Hepatocyte (in vitro differentiated cells): ENCODE measurements at regions not wholly inside any gene's neighbourhood (a gene's known extent, or its start where the extent isn't known, plus 50 kb on each side); places are given as distances from the start of the nearest gene placed in this dataset.

Experiments
- DNase-seq: peaks from one replicate; pipeline ENCODE4 v3.0.0-alpha.2; 2016; ENCODE audit warnings: low spot score
- H2AFZ ChIP-seq: fragments of 200-600 bp; sonication (generic); 2 replicates; pipeline ENCODE4 v1.6.0; 2016; ENCODE audit warnings: antibody characterized with exemption, mild to moderate bottlenecking
- H3K27ac ChIP-seq: fragments of 200-600 bp; sonication (generic); 2 replicates; pipeline ENCODE4 v1.5.1; 2016; ENCODE audit warnings: mild to moderate bottlenecking
- H3K27me3 ChIP-seq: fragments of 200-600 bp; sonication (generic); 2 replicates; pipeline ENCODE4 v1.6.1; 2016
- H3K36me3 ChIP-seq: fragments of 200-600 bp; sonication (generic); replicated peaks from 2 replicates; pipeline ENCODE4 v1.5.1; 2016; ENCODE audit warnings: low read depth; ENCODE audit not compliant: insufficient read depth
- H3K4me1 ChIP-seq: fragments of 200-600 bp; sonication (generic); 2 replicates; pipeline ENCODE4 v1.5.1; 2016; ENCODE audit warnings: mild to moderate bottlenecking, moderate library complexity; ENCODE audit not compliant: insufficient read depth
- H3K4me2 ChIP-seq: fragments of 200-600 bp; sonication (generic); 2 replicates; pipeline ENCODE4 v1.6.0; 2016
- H3K4me3 ChIP-seq: fragments of 200-600 bp; sonication (generic); 2 replicates; pipeline ENCODE4 v1.5.1; 2016; ENCODE audit warnings: mild to moderate bottlenecking
- H3K79me2 ChIP-seq: fragments of 200-600 bp; sonication (generic); 2 replicates; pipeline ENCODE4 v1.6.0; 2017; ENCODE audit warnings: mild to moderate bottlenecking
- H3K9me2 ChIP-seq: fragments of 200-600 bp; sonication (generic); replicated peaks from 2 replicates; pipeline ENCODE4 v1.6.0; 2017; ENCODE audit warnings: mild to moderate bottlenecking; ENCODE audit not compliant: insufficient read depth
- H3K9me3 ChIP-seq: fragments of 200-600 bp; sonication (generic); 2 replicates; pipeline ENCODE4 v1.5.1; 2016; ENCODE audit warnings: low read depth, mild to moderate bottlenecking
- H4K20me1 ChIP-seq: fragments of 200-600 bp; sonication (generic); 2 replicates; pipeline ENCODE4 v1.6.0; 2016; ENCODE audit warnings: mild to moderate bottlenecking; ENCODE audit not compliant: insufficient read depth, poor library complexity, severe bottlenecking
- EZH2 ChIP-seq: fragments of 200-600 bp; sonication (generic); IDR thresholded peaks from 2 replicates; pipeline ENCODE4 v1.6.1; 2016; ENCODE audit warnings: antibody characterized with exemption, mild to moderate bottlenecking, borderline replicate concordance
- EZH2phosphoT487 ChIP-seq: fragments of 200-600 bp; sonication (generic); IDR thresholded peaks from one replicate; pipeline ENCODE4 v1.6.1; 2018; ENCODE audit warnings: antibody characterized with exemption, mild to moderate bottlenecking, low read depth, moderate library complexity; ENCODE audit not compliant: unreplicated experiment, severe bottlenecking
- WGBS: methylation state at CpG from one replicate; pipeline ENCODE4 v1.1.6; 2016; ENCODE audit warnings: low lambda C conversion rate; ENCODE audit errors: missing lambda C conversion rate; 5-methylcytosine and 5-hydroxymethylcytosine counted together
- TF ChIP-seq, protein P1 (sequence below): fragments of 200-600 bp; sonication (generic); IDR thresholded peaks from 2 replicates; pipeline ENCODE4 v1.5.1; 2016; ENCODE audit warnings: antibody characterized with exemption, mild to moderate bottlenecking; ENCODE audit not compliant: poor library complexity

DNA sequence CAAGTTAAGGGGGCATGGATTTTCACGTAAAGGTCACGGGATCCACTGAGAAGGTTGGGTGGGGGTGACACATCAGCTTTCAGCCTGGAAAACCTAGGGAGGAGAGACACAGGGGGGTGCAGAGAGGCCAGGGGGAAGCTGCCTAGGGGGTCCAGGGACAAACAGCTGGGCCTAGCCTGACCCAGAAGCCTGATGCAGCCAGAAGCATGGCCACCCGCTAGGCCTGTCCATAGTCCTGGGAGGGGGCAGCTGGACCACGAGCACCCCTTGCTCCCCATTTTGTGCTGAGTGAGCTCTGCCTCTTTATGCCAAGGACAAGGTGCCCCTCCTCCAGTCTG, 322.7 kb upstream of the RTL1 start:
- no peaks in the 10 kb centered on the region for H3K36me3 ChIP-seq
- H3K27ac ChIP-seq = peak overlapping the region; percentile 82
- H3K4me2 ChIP-seq = no peak overlapping the region
- TF ChIP-seq, protein P1, sequence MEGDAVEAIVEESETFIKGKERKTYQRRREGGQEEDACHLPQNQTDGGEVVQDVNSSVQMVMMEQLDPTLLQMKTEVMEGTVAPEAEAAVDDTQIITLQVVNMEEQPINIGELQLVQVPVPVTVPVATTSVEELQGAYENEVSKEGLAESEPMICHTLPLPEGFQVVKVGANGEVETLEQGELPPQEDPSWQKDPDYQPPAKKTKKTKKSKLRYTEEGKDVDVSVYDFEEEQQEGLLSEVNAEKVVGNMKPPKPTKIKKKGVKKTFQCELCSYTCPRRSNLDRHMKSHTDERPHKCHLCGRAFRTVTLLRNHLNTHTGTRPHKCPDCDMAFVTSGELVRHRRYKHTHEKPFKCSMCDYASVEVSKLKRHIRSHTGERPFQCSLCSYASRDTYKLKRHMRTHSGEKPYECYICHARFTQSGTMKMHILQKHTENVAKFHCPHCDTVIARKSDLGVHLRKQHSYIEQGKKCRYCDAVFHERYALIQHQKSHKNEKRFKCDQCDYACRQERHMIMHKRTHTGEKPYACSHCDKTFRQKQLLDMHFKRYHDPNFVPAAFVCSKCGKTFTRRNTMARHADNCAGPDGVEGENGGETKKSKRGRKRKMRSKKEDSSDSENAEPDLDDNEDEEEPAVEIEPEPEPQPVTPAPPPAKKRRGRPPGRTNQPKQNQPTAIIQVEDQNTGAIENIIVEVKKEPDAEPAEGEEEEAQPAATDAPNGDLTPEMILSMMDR = no peak
- TF ChIP-seq EZH2 = no peak
- H3K4me1 ChIP-seq = peaks cover 39% of the 10 kb centered on the region
- no peaks in the 10 kb centered on the region for H4K20me1 ChIP-seq
- H2AFZ ChIP-seq = no peak overlapping the region
- 89% methylated on average over 3 of the region's 4 CpGs for WGBS
- no peak overlapping the region for H3K4me3 ChIP-seq
- no peaks in the 10 kb centered on the region for H3K9me2 ChIP-seq
- no peak for DNase-seq
- H3K9me3 ChIP-seq = no peaks in the 10 kb centered on the region
- H3K27me3 ChIP-seq = no peaks in the 10 kb centered on the region
- no peaks in the 10 kb centered on the region for H3K79me2 ChIP-seq

DNA sequence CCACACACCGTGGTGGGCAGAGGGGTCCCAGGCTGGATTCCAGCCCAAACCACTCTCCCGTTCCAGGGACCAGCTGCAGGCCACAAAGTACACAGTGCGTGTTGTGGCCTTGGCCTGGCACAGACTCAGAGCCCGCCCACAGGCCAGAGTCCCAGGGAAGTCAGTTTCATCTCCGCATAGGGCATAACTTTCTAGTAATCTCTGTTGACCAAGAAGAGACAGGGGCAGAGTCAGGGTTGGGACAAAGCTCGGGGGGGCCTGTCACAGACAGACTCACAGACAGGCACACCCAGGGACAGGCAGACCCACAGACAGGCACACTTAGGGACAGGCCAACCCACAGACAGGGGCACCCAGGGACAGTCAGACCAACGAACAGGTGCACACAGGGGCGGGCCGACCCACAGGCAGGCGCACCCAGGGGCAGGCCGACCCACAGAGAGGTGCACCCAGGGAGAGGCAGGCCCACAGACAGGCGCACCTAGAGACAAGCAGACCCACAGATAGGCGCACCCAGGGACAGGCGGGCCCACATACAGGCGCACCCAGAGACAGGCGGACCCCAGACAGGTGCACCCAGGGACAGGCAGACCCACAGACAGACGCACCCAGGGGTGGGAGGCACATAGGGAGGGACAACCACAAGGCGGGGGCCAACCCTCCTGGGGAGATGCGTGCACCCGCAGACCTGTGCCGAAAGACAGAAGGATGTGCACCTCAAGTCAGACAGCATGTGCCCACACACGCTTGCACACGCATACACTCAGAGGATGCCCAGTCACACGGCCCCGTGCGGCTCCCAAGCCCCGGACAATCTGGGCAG, 323.3 kb upstream of the RTL1 start:
- 90% methylated on average over 27 of the region's 27 CpGs for WGBS
- Histone ChIP-seq H3K27ac (peak overlapping the region; percentile 82), H3K4me2 (no peak overlapping the region), H3K9me3 (no peaks in the 10 kb centered on the region), H3K36me3 (no peaks in the 10 kb centered on the region), H2AFZ (no peak overlapping the region), H3K9me2 (no peaks in the 10 kb centered on the region), H3K27me3 (no peaks in the 10 kb centered on the region), H3K4me3 (no peak overlapping the region), H3K79me2 (no peaks in the 10 kb centered on the region), H3K4me1 (peaks cover 39% of the 10 kb centered on the region), H4K20me1 (no peaks in the 10 kb centered on the region)
- TF ChIP-seq, protein P1 = no peak
- TF ChIP-seq EZH2 = no peak
- no peak for TF ChIP-seq EZH2phosphoT487
- DNase-seq = no peak

DNA sequence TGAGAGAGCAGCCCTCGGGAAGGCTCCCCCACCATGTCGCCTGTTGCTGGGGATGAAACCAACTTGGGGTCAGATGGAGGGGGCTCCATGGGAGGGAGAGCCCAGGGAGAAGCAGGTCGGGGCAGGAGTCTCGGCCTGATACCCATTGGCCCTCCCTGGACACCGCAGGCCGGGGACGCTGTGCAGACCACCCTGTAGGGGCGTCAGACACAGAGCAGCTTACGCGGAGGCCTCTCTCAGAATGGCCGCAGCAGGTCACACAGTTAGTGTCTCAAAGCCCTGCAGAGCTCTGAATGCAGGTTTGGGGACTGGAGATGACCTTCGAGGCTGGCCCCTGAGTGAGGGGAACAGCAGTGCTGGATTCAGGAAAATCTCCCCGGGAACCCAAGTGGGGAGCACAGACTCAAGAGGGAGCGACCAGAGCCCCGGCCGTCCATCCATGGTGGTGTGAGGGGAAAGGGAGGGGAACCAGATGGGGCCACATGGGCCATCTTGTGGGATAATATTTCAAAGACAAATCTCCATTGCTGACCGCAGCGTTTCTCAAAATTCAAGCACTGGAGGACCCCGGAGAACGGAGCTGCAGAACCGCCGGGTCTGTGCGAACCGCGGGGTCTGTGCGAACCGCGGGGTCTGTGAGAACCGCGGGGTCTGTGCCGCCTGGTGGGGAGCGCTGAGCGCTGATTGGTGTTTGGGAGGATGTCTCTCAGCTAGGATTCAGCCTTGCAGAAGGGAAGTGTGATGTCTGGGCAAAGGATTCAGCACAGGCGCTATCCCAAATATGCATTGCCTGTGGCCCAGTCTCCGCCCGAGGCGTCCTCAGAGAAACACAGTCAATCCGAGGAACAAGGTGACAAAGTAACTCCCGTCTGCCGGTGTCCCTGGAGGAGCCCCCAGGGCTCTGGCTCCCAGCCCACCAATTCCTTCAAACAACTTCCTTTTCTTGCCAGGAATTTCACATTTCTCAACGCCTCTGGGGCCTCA, 324.4 kb upstream of the RTL1 start:
- H3K27ac ChIP-seq = no peak overlapping the region
- no peak overlapping the region for H3K4me2 ChIP-seq
- H3K9me3 ChIP-seq = no peaks in the 10 kb centered on the region
- no peaks in the 10 kb centered on the region for H3K27me3 ChIP-seq
- TF ChIP-seq, protein P1 = no peak
- TF ChIP-seq EZH2 = no peak
- TF ChIP-seq EZH2phosphoT487 = no peak
- peaks cover 37% of the 10 kb centered on the region for H3K4me1 ChIP-seq
- no peaks in the 10 kb centered on the region for H4K20me1 ChIP-seq
- no peak overlapping the region for H2AFZ ChIP-seq
- no peaks in the 10 kb centered on the region for H3K79me2 ChIP-seq
- no peaks in the 10 kb centered on the region for H3K9me2 ChIP-seq
- DNase-seq = no peak
- 89% methylated on average over 41 of the region's 41 CpGs for WGBS
- H3K4me3 ChIP-seq = no peak overlapping the region
- no peaks in the 10 kb centered on the region for H3K36me3 ChIP-seq
